ENCODE measurements at regions not wholly inside any gene's neighbourhood (a gene's known extent, or its start where the extent isn't known, plus 50 kb on each side); places are given as distances from the start of the nearest gene placed in this dataset.
"Not testable (repeated sequence)": the region's sequence is repeated elsewhere in the genome, so short reads cannot be mapped to it uniquely, and the experiment has no call there.

GRCh38 chr10:3931224-3931623 lies 146.2 kb upstream of the KLF6 start:
- in situ Hi-C loops (cut with MboI; ENCODE audit: low sequenced_read_pairs): no loop called here

- in situ Hi-C loops (cut with MboI; ENCODE audit: low sequenced_read_pairs): no loop called here
Observed at GRCh38 chr10:3928569-3928968, 143.6 kb upstream of the KLF6 start.

GRCh38 chr10:3928078-3928477 lies 143.1 kb upstream of the KLF6 start:
- in situ Hi-C loops (cut with MboI; ENCODE audit: low sequenced_read_pairs): no loop called here

GRCh38 chr10:3926675-3927525 lies 141.9 kb upstream of the KLF6 start:
- in situ Hi-C loops (cut with MboI; ENCODE audit: low sequenced_read_pairs): no loop called here

- in situ Hi-C loops (cut with MboI; ENCODE audit: low sequenced_read_pairs): no loop called here
Observed at GRCh38 chr10:3926258-3926657, 141.2 kb upstream of the KLF6 start.

GRCh38 chr10:3925184-3925583 lies 140.2 kb upstream of the KLF6 start:
- in situ Hi-C loops (cut with MboI; ENCODE audit: low sequenced_read_pairs): no loop called here

GRCh38 chr10:3924344-3924743 lies 139.3 kb upstream of the KLF6 start:
- in situ Hi-C loops (cut with MboI; ENCODE audit: low sequenced_read_pairs): no loop called here

GRCh38 chr10:3923033-3923432 lies 138.0 kb upstream of the KLF6 start:
- in situ Hi-C loops (cut with MboI; ENCODE audit: low sequenced_read_pairs): no loop called here

GRCh38 chr10:3919709-3920308 lies 134.8 kb upstream of the KLF6 start:
- in situ Hi-C loops (cut with MboI; ENCODE audit: low sequenced_read_pairs): no loop called here

GRCh38 chr10:3917392-3917791 lies 132.4 kb upstream of the KLF6 start:
- in situ Hi-C loops (cut with MboI; ENCODE audit: low sequenced_read_pairs): not testable (repeated sequence)

- in situ Hi-C loops (cut with MboI; ENCODE audit: low sequenced_read_pairs): no loop called here
Observed at GRCh38 chr10:3914733-3915132, 129.7 kb upstream of the KLF6 start.

- in situ Hi-C loops (cut with MboI; ENCODE audit: low sequenced_read_pairs): no loop called here
Observed at GRCh38 chr10:3911713-3912442, 126.9 kb upstream of the KLF6 start.

- in situ Hi-C loops (cut with MboI; ENCODE audit: low sequenced_read_pairs): no loop called here
Observed at GRCh38 chr10:3911241-3911640, 126.2 kb upstream of the KLF6 start.

GRCh38 chr10:3909339-3909738 lies 124.3 kb upstream of the KLF6 start:
- in situ Hi-C loops (cut with MboI; ENCODE audit: low sequenced_read_pairs): no loop called here

GRCh38 chr10:3908183-3908582 lies 123.2 kb upstream of the KLF6 start:
- in situ Hi-C loops (cut with MboI; ENCODE audit: low sequenced_read_pairs): no loop called here

- in situ Hi-C loops (cut with MboI; ENCODE audit: low sequenced_read_pairs): no loop called here
Observed at GRCh38 chr10:3907514-3907913, 122.5 kb upstream of the KLF6 start.

- in situ Hi-C loops (cut with MboI; ENCODE audit: low sequenced_read_pairs): no loop called here
Observed at GRCh38 chr10:3906511-3907111, 121.6 kb upstream of the KLF6 start.

GRCh38 chr10:3904419-3904960 lies 119.5 kb upstream of the KLF6 start:
- in situ Hi-C loops (cut with MboI; ENCODE audit: low sequenced_read_pairs): no loop called here

GRCh38 chr10:3902809-3903410 lies 117.9 kb upstream of the KLF6 start:
- in situ Hi-C loops (cut with MboI; ENCODE audit: low sequenced_read_pairs): no loop called here

- in situ Hi-C loops (cut with MboI; ENCODE audit: low sequenced_read_pairs): no loop called here
Observed at GRCh38 chr10:3902054-3902808, 117.2 kb upstream of the KLF6 start.

Data from HL-60/S4 treated with phorbol 12-myristate 13-acetate at 8.2 ng/mL for 4 days and 3 days (cell line).